Esophagus muscularis mucosa (tissue), 4 donors: ENCODE measurements at regions not wholly inside any gene's neighbourhood (a gene's known extent, or its start where the extent isn't known, plus 50 kb on each side); places are given as distances from the start of the nearest gene placed in this dataset.
"Not testable (repeated sequence)": the region's sequence is repeated elsewhere in the genome, so short reads cannot be mapped to it uniquely, and the experiment has no call there.

Experiments
- DNase-seq: peaks from one replicate; pipeline ENCODE4 v3.0.0-alpha.2; 2017; ENCODE audit errors: extremely low spot score
- H3K27ac ChIP-seq, 4 donors: fragments of 200-600 bp; sonication (generic); replicated peaks in 1 of 4; 1 replicate in 3 of 4; 2 replicates in 1 of 4; pipeline ENCODE4 v1.5.1; 2016 to 2019; ENCODE audit warnings: mild to moderate bottlenecking in 1 of 4
- H3K27me3 ChIP-seq, 4 donors: fragments of 200-600 bp; sonication (generic); one replicate each; pipeline versions ENCODE4 v1.5.1 to v1.6.0; 2016 to 2019
- H3K36me3 ChIP-seq, 4 donors: fragments of 200-600 bp; sonication (generic); one replicate each; pipeline ENCODE4 v1.5.1; 2016 to 2019
- H3K4me1 ChIP-seq, 4 donors: fragments of 200-600 bp; sonication (generic); one replicate each; pipeline ENCODE4 v1.5.1; 2016 to 2019
- H3K4me3 ChIP-seq, 4 donors: fragments of 200-600 bp; sonication (generic); 1 replicate in 2 of 4; 2 replicates in 2 of 4; pipeline ENCODE4 v1.5.1; 2016 to 2019; ENCODE audit warnings: mild to moderate bottlenecking in 4 of 4, moderate library complexity in 1 of 4
- H3K9me3 ChIP-seq, 4 donors: fragments of 200-600 bp; sonication (generic); 1 replicate in 3 of 4; 2 replicates in 1 of 4; pipeline ENCODE4 v1.5.1; 2016 to 2019
- CTCF ChIP-seq, 3 experiments: fragments of 200-600 bp in 2 of 3; fragments of 450-650 bp in 1 of 3; sonication (generic) in 2 of 3; IDR thresholded peaks; one replicate each; pipeline ENCODE4 v1.5.1; 2017 to 2019; ENCODE audit warnings: antibody characterized with exemption in 3 of 3, mild to moderate bottlenecking in 2 of 3, moderate library complexity in 1 of 3
- EP300 ChIP-seq: sonication (generic); formaldehyde crosslinking; IDR thresholded peaks from one replicate; pipeline ENCODE4 v1.6.1; 2017; ENCODE audit warnings: antibody characterized with exemption
- POLR2A ChIP-seq: fragments of 450-650 bp; IDR thresholded peaks from one replicate; pipeline ENCODE4 v1.6.1; 2017; ENCODE audit warnings: antibody characterized with exemption, moderate library complexity, mild to moderate bottlenecking, low read depth
- POLR2AphosphoS5 ChIP-seq, 2 donors: sonication (generic); formaldehyde crosslinking; IDR thresholded peaks; one replicate each; pipeline ENCODE4 v1.6.1; 2017; ENCODE audit warnings: antibody characterized with exemption in 2 of 2
- WGBS: methylation state at CpG from one replicate; pipeline ENCODE4 v1.1.5; 2018; 5-methylcytosine and 5-hydroxymethylcytosine counted together
- intact Hi-C: fragments of 100-400 bp; cut with DNase I; formaldehyde crosslinking; loops from one replicate; pipeline ENCODE4 v1.15.1; 2023

GRCh38 chr18:30142248-30142647 is 900.3 kb downstream of the DSC3 start:
- Histone ChIP-seq H3K36me3 (no peaks in the 10 kb centered on the region), H3K4me3 (no peak overlapping the region), H3K4me1 (no peaks in the 10 kb centered on the region), H3K9me3 (peaks cover 0 to 17% (median 2%) of the 10 kb centered on the region in 4 donors), H3K27ac (no peak overlapping the region), H3K27me3 (no peaks in the 10 kb centered on the region)
- no peak for DNase-seq
- no peak for TF ChIP-seq EP300
- intact Hi-C loops = no loop called here
- 58% methylated on average over 4 of the region's 4 CpGs for WGBS

- WGBS = 91% methylated on average over 5 of the region's 5 CpGs
- H3K27me3 ChIP-seq = not testable (repeated sequence)
These were observed 901.0 kb downstream of the DSC3 start for GRCh38 chr18:30141506-30141905.

GRCh38 chr18:30139631-30140287 is 902.8 kb downstream of the DSC3 start:
- no peak overlapping the region for H3K27ac ChIP-seq
- TF ChIP-seq POLR2A (no peak), CTCF (IDR thresholded peaks at IDR 0.05) (no peak), POLR2AphosphoS5 (IDR thresholded peaks at IDR 0.05) (no peak), EP300 (no peak)
- H3K4me1 ChIP-seq = no peaks in the 10 kb centered on the region
- H3K36me3 ChIP-seq = no peaks in the 10 kb centered on the region
- no peak for DNase-seq
- H3K27me3 ChIP-seq = no peaks in the 10 kb centered on the region
- peaks cover 0 to 17% (median 2%) of the 10 kb centered on the region in 4 donors for H3K9me3 ChIP-seq
- intact Hi-C loops = no loop called here
- 83% methylated on average over 5 of the region's 5 CpGs for WGBS
- H3K4me3 ChIP-seq = no peak overlapping the region

More at GRCh38 chr18:30141506-30141905, 901.0 kb downstream of the DSC3 start:
- intact Hi-C loops, H3K27ac ChIP-seq, H3K4me3 ChIP-seq, H3K4me1 ChIP-seq, DNase-seq, H3K36me3 ChIP-seq: not testable (repeated sequence)
- peaks cover 0 to 17% (median 2%) of the 10 kb centered on the region in 4 donors for H3K9me3 ChIP-seq

GRCh38 chr18:30135938-30136337 is 906.6 kb downstream of the DSC3 start:
- Histone ChIP-seq H3K4me1 (no peaks in the 10 kb centered on the region), H3K9me3 (peaks cover 0 to 14% (median 0%) of the 10 kb centered on the region in 4 donors), H3K4me3 (no peak overlapping the region), H3K36me3 (no peaks in the 10 kb centered on the region), H3K27ac (no peak overlapping the region), H3K27me3 (no peaks in the 10 kb centered on the region)
- 83% methylated on average over 4 of the region's 4 CpGs for WGBS
- no peak for DNase-seq
- TF ChIP-seq POLR2AphosphoS5 (IDR thresholded peaks at IDR 0.05) (no peak), CTCF (IDR thresholded peaks at IDR 0.05) (no peak), EP300 (no peak), POLR2A (no peak)
- intact Hi-C loops = no loop called here

- Histone ChIP-seq H3K27me3 (no peaks in the 10 kb centered on the region), H3K9me3 (no peaks in the 10 kb centered on the region), H3K4me1 (no peaks in the 10 kb centered on the region), H3K36me3 (no peaks in the 10 kb centered on the region), H3K4me3 (no peak overlapping the region), H3K27ac (no peak overlapping the region)
- TF ChIP-seq CTCF (IDR thresholded peaks at IDR 0.05) (no peak), EP300 (no peak), POLR2A (no peak), POLR2AphosphoS5 (IDR thresholded peaks at IDR 0.05) (no peak)
- no peak for DNase-seq
- intact Hi-C loops = no loop called here
- WGBS = 77% methylated on average over 2 of the region's 2 CpGs
These were observed 908.5 kb downstream of the DSC3 start for GRCh38 chr18:30134020-30134419.

- H3K9me3 ChIP-seq = no peaks in the 10 kb centered on the region
- no peaks in the 10 kb centered on the region for H3K36me3 ChIP-seq
- no peak overlapping the region for H3K4me3 ChIP-seq
- DNase-seq = no peak
- no peaks in the 10 kb centered on the region for H3K27me3 ChIP-seq
- 94% methylated on average over 1 of the region's 1 CpG for WGBS
- no peak for TF ChIP-seq EP300
- TF ChIP-seq CTCF (IDR thresholded peaks at IDR 0.05) = no peak
- no peak for TF ChIP-seq POLR2A
- no peak overlapping the region for H3K27ac ChIP-seq
- intact Hi-C loops = no loop called here
- H3K4me1 ChIP-seq = no peaks in the 10 kb centered on the region
These were observed 909.6 kb downstream of the DSC3 start for GRCh38 chr18:30132959-30133358.
